Head of caudate nucleus (tissue), 42 donors: ENCODE measurements at regions not wholly inside any gene's neighbourhood (a gene's known extent, or its start where the extent isn't known, plus 50 kb on each side); places are given as distances from the start of the nearest gene placed in this dataset.
A peak's percentile ranks its signal among the peaks of the same experiment; 100 is the strongest.
"Not testable (repeated sequence)": the region's sequence is repeated elsewhere in the genome, so short reads cannot be mapped to it uniquely, and the experiment has no call there.

Experiments
- DNase-seq, 42 donors: peaks; one replicate each; pipeline versions ENCODE4 v3.0.0 to v3.0.0-alpha.2; 2020 to 2021; ENCODE audit warnings: mixed read lengths in 7 of 42
- intact Hi-C: fragments of 100-400 bp; cut with DNase I; formaldehyde crosslinking; loops from one replicate; pipeline ENCODE4 v1.15.0; 2022

GRCh38 chr9:107838766-107839165, 349.2 kb upstream of the KLF4 start:
- peak in 1 of 42 donors; percentile 12 for DNase-seq
- intact Hi-C loops = no loop called here

GRCh38 chr9:107836300-107836699, 346.7 kb upstream of the KLF4 start:
- DNase-seq = no peak
- intact Hi-C loops = no loop called here

- DNase-seq = no peak
- intact Hi-C loops = no loop called here
These were observed 343.7 kb upstream of the KLF4 start for GRCh38 chr9:107833295-107833694.

GRCh38 chr9:107832871-107833270, 343.3 kb upstream of the KLF4 start:
- DNase-seq = peak in 1 of 42 donors; percentile 1
- intact Hi-C loops = no loop called here

GRCh38 chr9:107830479-107830878, 340.9 kb upstream of the KLF4 start:
- no peak for DNase-seq
- intact Hi-C loops = no loop called here

- DNase-seq = no peak
- intact Hi-C loops = no loop called here
These were observed 338.3 kb upstream of the KLF4 start for GRCh38 chr9:107827884-107828283.

- intact Hi-C loops = no loop called here
- no peak for DNase-seq
These were observed 337.7 kb upstream of the KLF4 start for GRCh38 chr9:107827304-107827703.

GRCh38 chr9:107826688-107826983, 337.1 kb upstream of the KLF4 start:
- intact Hi-C loops, DNase-seq: not testable (repeated sequence)

- DNase-seq = no peak
- intact Hi-C loops = no loop called here
These were observed 335.0 kb upstream of the KLF4 start for GRCh38 chr9:107824556-107824955.

- peak in 7 of 42 donors; percentile 1 to 38 (median 5) for DNase-seq
- intact Hi-C loops = no loop called here
These were observed 330.4 kb upstream of the KLF4 start for GRCh38 chr9:107819772-107820565.

GRCh38 chr9:107818503-107818829, 328.9 kb upstream of the KLF4 start:
- DNase-seq, intact Hi-C loops: not testable (repeated sequence)

- DNase-seq, intact Hi-C loops: not testable (repeated sequence)
These were observed 328.3 kb upstream of the KLF4 start for GRCh38 chr9:107817595-107818502.

- DNase-seq = no peak
- intact Hi-C loops = no loop called here
These were observed 327.0 kb upstream of the KLF4 start for GRCh38 chr9:107816561-107817021.

GRCh38 chr9:107815782-107816560, 326.4 kb upstream of the KLF4 start:
- DNase-seq = no peak
- intact Hi-C loops = no loop called here

- no peak for DNase-seq
- intact Hi-C loops = no loop called here
These were observed 323.7 kb upstream of the KLF4 start for GRCh38 chr9:107813287-107813686.

GRCh38 chr9:107810461-107810961, 320.9 kb upstream of the KLF4 start:
- DNase-seq = no peak
- intact Hi-C loops = no loop called here

- intact Hi-C loops = no loop called here
- DNase-seq = no peak
These were observed 320.4 kb upstream of the KLF4 start for GRCh38 chr9:107809871-107810460.

- intact Hi-C loops = no loop called here
- DNase-seq = no peak
These were observed 317.6 kb upstream of the KLF4 start for GRCh38 chr9:107807183-107807582.

- no peak for DNase-seq
- intact Hi-C loops = no loop called here
These were observed 315.6 kb upstream of the KLF4 start for GRCh38 chr9:107805201-107805600.
